GF-D8 (cell line): ENCODE measurements at regions not wholly inside any gene's neighbourhood (a gene's known extent, or its start where the extent isn't known, plus 50 kb on each side); places are given as distances from the start of the nearest gene placed in this dataset.

Experiments used
- DNase-seq: peaks from one replicate; lab custom pipeline; 2025; lab: John Stamatoyannopoulos, UW

GRCh38 chr18:38427234-38427633 is 861.6 kb upstream of the CELF4 start:
- DNase-seq = no peak

- DNase-seq = no peak
Observed at GRCh38 chr18:38421872-38422615, 856.4 kb upstream of the CELF4 start.

GRCh38 chr18:38421021-38421420 is 855.4 kb upstream of the CELF4 start:
- DNase-seq = no peak

GRCh38 chr18:38420611-38421010 is 855.0 kb upstream of the CELF4 start:
- DNase-seq = no peak

GRCh38 chr18:38415811-38416210 is 850.2 kb upstream of the CELF4 start:
- no peak for DNase-seq

GRCh38 chr18:38413193-38413592 is 847.6 kb upstream of the CELF4 start:
- no peak for DNase-seq

- DNase-seq = no peak
Observed at GRCh38 chr18:38406607-38407006, 841.0 kb upstream of the CELF4 start.

- DNase-seq = no peak
Observed at GRCh38 chr18:38402509-38402908, 836.9 kb upstream of the CELF4 start.

GRCh38 chr18:38397094-38397493 is 831.5 kb upstream of the CELF4 start:
- no peak for DNase-seq

- no peak for DNase-seq
Observed at GRCh38 chr18:38386146-38386545, 820.5 kb upstream of the CELF4 start.

GRCh38 chr18:38369772-38370690 is 804.4 kb upstream of the CELF4 start:
- DNase-seq = no peak

GRCh38 chr18:38368886-38369285 is 803.3 kb upstream of the CELF4 start:
- no peak for DNase-seq

GRCh38 chr18:38368246-38368645 is 802.6 kb upstream of the CELF4 start:
- DNase-seq = no peak

- DNase-seq = no peak
Observed at GRCh38 chr18:38367473-38367872, 801.9 kb upstream of the CELF4 start.

GRCh38 chr18:38362286-38362792 is 796.7 kb upstream of the CELF4 start:
- no peak for DNase-seq

- DNase-seq = no peak
Observed at GRCh38 chr18:38358805-38359657, 793.4 kb upstream of the CELF4 start.

GRCh38 chr18:38353149-38353548 is 787.6 kb upstream of the CELF4 start:
- no peak for DNase-seq

- DNase-seq = no peak
Observed at GRCh38 chr18:38350141-38350540, 784.5 kb upstream of the CELF4 start.

GRCh38 chr18:38330573-38330972 is 765.0 kb upstream of the CELF4 start:
- no peak for DNase-seq

- no peak for DNase-seq
Observed at GRCh38 chr18:38329145-38329544, 763.5 kb upstream of the CELF4 start.

GRCh38 chr18:38322206-38322605 is 756.6 kb upstream of the CELF4 start:
- no peak for DNase-seq

GRCh38 chr18:38321262-38321661 is 755.7 kb upstream of the CELF4 start:
- DNase-seq = no peak
